ENCODE measurements at regions not wholly inside any gene's neighbourhood (a gene's known extent, or its start where the extent isn't known, plus 50 kb on each side); places are given as distances from the start of the nearest gene placed in this dataset.
A peak's percentile ranks its signal among the peaks of the same experiment; 100 is the strongest.

- H2AK5ac ChIP-seq (ENCODE audit: low read length, severe bottlenecking) = no peak overlapping the region
- H3K4me3 ChIP-seq (ENCODE audit: insufficient read depth in 1 of 2, low read depth in 1 of 2, low read length in 2 of 2) = no peak overlapping the region
- H2AFZ ChIP-seq (ENCODE audit: low read depth, low read length) = no peak overlapping the region
- H3K36me3 ChIP-seq (ENCODE audit: control insufficient read depth in 1 of 2, insufficient read depth in 2 of 2, low read depth in 1 of 2, low read length in 2 of 2) = no peaks in the 10 kb centered on the region
- peaks cover 3% of the 10 kb centered on the region for H3K4me1 ChIP-seq (ENCODE audit: control insufficient read depth, insufficient read depth, low read depth, low read length)
- H3K9me3 ChIP-seq (ENCODE audit: control insufficient read depth, low read length) = no peaks in the 10 kb centered on the region
- no peak overlapping the region for H3K23ac ChIP-seq (ENCODE audit: low read length in 2 of 2)
- no peak for DNase-seq
- H4K8ac ChIP-seq (ENCODE audit: low read length) = no peak overlapping the region
- no peak overlapping the region for H3K18ac ChIP-seq (ENCODE audit: low read depth in 1 of 2, low read length in 2 of 2)
- H3K14ac ChIP-seq (ENCODE audit: low read length in 2 of 2) = no peak overlapping the region
- no peak overlapping the region for H4K91ac ChIP-seq (ENCODE audit: low read length)
- H3K4ac ChIP-seq (ENCODE audit: low read depth in 1 of 2, low read length in 2 of 2) = no peak overlapping the region
- H2BK5ac ChIP-seq (ENCODE audit: low read depth, low read length, poor library complexity, severe bottlenecking) = no peak overlapping the region
- 60% methylated on average over 1 of the region's 2 CpGs for WGBS
- H3K4me2 ChIP-seq (ENCODE audit: low read length, poor library complexity, severe bottlenecking) = no peak overlapping the region
- no peak overlapping the region for H2BK120ac ChIP-seq (ENCODE audit: low read depth, low read length)
- no peak overlapping the region for H2BK15ac ChIP-seq (ENCODE audit: low read depth, poor library complexity, severe bottlenecking)
- H3K27ac ChIP-seq (ENCODE audit: low read length, poor library complexity, severe bottlenecking) = no peak overlapping the region
- H3K27me3 ChIP-seq (ENCODE audit: control insufficient read depth in 1 of 2, insufficient read depth in 1 of 2, low read length in 2 of 2) = no peaks in the 10 kb centered on the region
- H3K79me1 ChIP-seq (replicated peaks; ENCODE audit: low read length, poor library complexity, severe bottlenecking) = no peaks in the 10 kb centered on the region
- H3K9ac ChIP-seq (ENCODE audit: low read length) = no peak overlapping the region
- no peak overlapping the region for H2BK12ac ChIP-seq (ENCODE audit: low read length in 2 of 2)
Measured at GRCh38 chr1:105122041-105122440, 1372.3 kb downstream of the AMY1C start.

- Histone ChIP-seq H2AK5ac (ENCODE audit: low read length, severe bottlenecking) (no peak overlapping the region), H3K4me1 (ENCODE audit: control insufficient read depth, insufficient read depth, low read depth, low read length) (no peaks in the 10 kb centered on the region), H3K9me3 (ENCODE audit: control insufficient read depth, low read length) (no peaks in the 10 kb centered on the region), H3K79me1 (replicated peaks; ENCODE audit: low read length, poor library complexity, severe bottlenecking) (no peaks in the 10 kb centered on the region), H2BK15ac (ENCODE audit: low read depth, poor library complexity, severe bottlenecking) (no peak overlapping the region), H3K9ac (ENCODE audit: low read length) (no peak overlapping the region), H3K27me3 (ENCODE audit: control insufficient read depth in 1 of 2, insufficient read depth in 1 of 2, low read length in 2 of 2) (no peaks in the 10 kb centered on the region), H3K36me3 (ENCODE audit: control insufficient read depth in 1 of 2, insufficient read depth in 2 of 2, low read depth in 1 of 2, low read length in 2 of 2) (no peaks in the 10 kb centered on the region), H3K23ac (ENCODE audit: low read length in 2 of 2) (no peak overlapping the region), H3K4ac (ENCODE audit: low read depth in 1 of 2, low read length in 2 of 2) (no peak overlapping the region), H2AFZ (ENCODE audit: low read depth, low read length) (peak overlapping the region; percentile 7), H4K8ac (ENCODE audit: low read length) (peak overlapping the region; percentile 40), H2BK5ac (ENCODE audit: low read depth, low read length, poor library complexity, severe bottlenecking) (no peak overlapping the region), H4K91ac (ENCODE audit: low read length) (no peak overlapping the region), H2BK120ac (ENCODE audit: low read depth, low read length) (no peak overlapping the region), H3K4me2 (ENCODE audit: low read length, poor library complexity, severe bottlenecking) (no peak overlapping the region), H3K4me3 (ENCODE audit: insufficient read depth in 1 of 2, low read depth in 1 of 2, low read length in 2 of 2) (no peak overlapping the region), H3K18ac (ENCODE audit: low read depth in 1 of 2, low read length in 2 of 2) (no peak overlapping the region), H2BK12ac (ENCODE audit: low read length in 2 of 2) (no peak overlapping the region), H3K14ac (ENCODE audit: low read length in 2 of 2) (peak overlapping the region in 1 of 2 experiments; percentile 57), H3K27ac (ENCODE audit: low read length, poor library complexity, severe bottlenecking) (no peak overlapping the region)
- WGBS = 62% methylated on average over 11 of the region's 14 CpGs
- DNase-seq = peak; percentile 25
Measured at GRCh38 chr1:105137543-105138457, 1388.1 kb downstream of the AMY1C start.

GRCh38 chr1:105138458-105138893 lies 1388.8 kb downstream of the AMY1C start:
- H2BK120ac ChIP-seq (ENCODE audit: low read depth, low read length) = no peak overlapping the region

GRCh38 chr1:105172788-105173187 lies 1423.1 kb downstream of the AMY1C start:
- Histone ChIP-seq H4K8ac (ENCODE audit: low read length) (no peak overlapping the region), H2AK5ac (ENCODE audit: low read length, severe bottlenecking) (no peak overlapping the region)
- WGBS = 86% methylated on average over 3 of the region's 3 CpGs

More at GRCh38 chr1:105138458-105138893, 1388.8 kb downstream of the AMY1C start:
- H2BK15ac ChIP-seq (ENCODE audit: low read depth, poor library complexity, severe bottlenecking) = no peak overlapping the region
- no peak overlapping the region for H2BK12ac ChIP-seq (ENCODE audit: low read length in 2 of 2)
- H3K36me3 ChIP-seq (ENCODE audit: control insufficient read depth in 1 of 2, insufficient read depth in 2 of 2, low read depth in 1 of 2, low read length in 2 of 2) = no peaks in the 10 kb centered on the region
- whole genome bisulfite sequencing = 93% methylated on average over 7 of the region's 8 CpGs
- H3K4me3 ChIP-seq (ENCODE audit: insufficient read depth in 1 of 2, low read depth in 1 of 2, low read length in 2 of 2) = no peak overlapping the region
- H3K79me1 ChIP-seq (replicated peaks; ENCODE audit: low read length, poor library complexity, severe bottlenecking) = no peaks in the 10 kb centered on the region
- no peak overlapping the region for H4K8ac ChIP-seq (ENCODE audit: low read length)
- no peak overlapping the region for H3K14ac ChIP-seq (ENCODE audit: low read length in 2 of 2)
- H3K27me3 ChIP-seq (ENCODE audit: control insufficient read depth in 1 of 2, insufficient read depth in 1 of 2, low read length in 2 of 2) = no peaks in the 10 kb centered on the region
- H3K18ac ChIP-seq (ENCODE audit: low read depth in 1 of 2, low read length in 2 of 2) = no peak overlapping the region
- H3K4ac ChIP-seq (ENCODE audit: low read depth in 1 of 2, low read length in 2 of 2) = no peak overlapping the region
- no peak overlapping the region for H3K27ac ChIP-seq (ENCODE audit: low read length, poor library complexity, severe bottlenecking)
- H3K4me2 ChIP-seq (ENCODE audit: low read length, poor library complexity, severe bottlenecking) = no peak overlapping the region
- no peak overlapping the region for H4K91ac ChIP-seq (ENCODE audit: low read length)
- H2BK5ac ChIP-seq (ENCODE audit: low read depth, low read length, poor library complexity, severe bottlenecking) = no peak overlapping the region
- H2AK5ac ChIP-seq (ENCODE audit: low read length, severe bottlenecking) = no peak overlapping the region
- no peak overlapping the region for H2AFZ ChIP-seq (ENCODE audit: low read depth, low read length)
- no peak overlapping the region for H3K23ac ChIP-seq (ENCODE audit: low read length in 2 of 2)
- no peaks in the 10 kb centered on the region for H3K4me1 ChIP-seq (ENCODE audit: control insufficient read depth, insufficient read depth, low read depth, low read length)
- no peak for DNase-seq
- H3K9ac ChIP-seq (ENCODE audit: low read length) = no peak overlapping the region
- H3K9me3 ChIP-seq (ENCODE audit: control insufficient read depth, low read length) = no peaks in the 10 kb centered on the region

More at GRCh38 chr1:105172788-105173187, 1423.1 kb downstream of the AMY1C start:
- no peak overlapping the region for H3K9ac ChIP-seq (ENCODE audit: low read length)
- H3K14ac ChIP-seq (ENCODE audit: low read length in 2 of 2) = no peak overlapping the region
- H3K9me3 ChIP-seq (ENCODE audit: control insufficient read depth, low read length) = no peaks in the 10 kb centered on the region
- no peak overlapping the region for H3K4me2 ChIP-seq (ENCODE audit: low read length, poor library complexity, severe bottlenecking)
- no peak overlapping the region for H2BK15ac ChIP-seq (ENCODE audit: low read depth, poor library complexity, severe bottlenecking)
- H3K4me3 ChIP-seq (ENCODE audit: insufficient read depth in 1 of 2, low read depth in 1 of 2, low read length in 2 of 2) = no peak overlapping the region
- H2BK120ac ChIP-seq (ENCODE audit: low read depth, low read length) = no peak overlapping the region
- H3K4ac ChIP-seq (ENCODE audit: low read depth in 1 of 2, low read length in 2 of 2) = no peak overlapping the region
- H3K18ac ChIP-seq (ENCODE audit: low read depth in 1 of 2, low read length in 2 of 2) = no peak overlapping the region
- no peak for DNase-seq
- no peak overlapping the region for H2BK5ac ChIP-seq (ENCODE audit: low read depth, low read length, poor library complexity, severe bottlenecking)
- H3K4me1 ChIP-seq (ENCODE audit: control insufficient read depth, insufficient read depth, low read depth, low read length) = no peaks in the 10 kb centered on the region
- no peak overlapping the region for H2AFZ ChIP-seq (ENCODE audit: low read depth, low read length)
- H3K79me1 ChIP-seq (replicated peaks; ENCODE audit: low read length, poor library complexity, severe bottlenecking) = no peaks in the 10 kb centered on the region
- no peak overlapping the region for H4K91ac ChIP-seq (ENCODE audit: low read length)
- H3K36me3 ChIP-seq (ENCODE audit: control insufficient read depth in 1 of 2, insufficient read depth in 2 of 2, low read depth in 1 of 2, low read length in 2 of 2) = no peaks in the 10 kb centered on the region
- no peak overlapping the region for H3K23ac ChIP-seq (ENCODE audit: low read length in 2 of 2)
- H2BK12ac ChIP-seq (ENCODE audit: low read length in 2 of 2) = no peak overlapping the region
- no peaks in the 10 kb centered on the region for H3K27me3 ChIP-seq (ENCODE audit: control insufficient read depth in 1 of 2, insufficient read depth in 1 of 2, low read length in 2 of 2)
- H3K27ac ChIP-seq (ENCODE audit: low read length, poor library complexity, severe bottlenecking) = no peak overlapping the region
